Fibroblast of mammary gland (primary cell): ENCODE measurements at regions not wholly inside any gene's neighbourhood (a gene's known extent, or its start where the extent isn't known, plus 50 kb on each side); places are given as distances from the start of the nearest gene placed in this dataset.

Experiments used
- DNase-seq: peaks from one replicate; pipeline ENCODE4 v3.0.0-alpha.2; 2010; ENCODE audit warnings: low read depth
- H3K4me3 ChIP-seq: 2 replicates; pipeline ENCODE4 v1.5.1; 2011; ENCODE audit warnings: low read depth, mild to moderate bottlenecking, low read length, moderate library complexity; ENCODE audit not compliant: control insufficient read depth
- CTCF ChIP-seq: conservative IDR thresholded peaks from 2 replicates; pipeline ENCODE4 v1.5.1; 2011; ENCODE audit warnings: low read depth, low read length, inconsistent platforms; ENCODE audit not compliant: control insufficient read depth, insufficient read depth

DNA sequence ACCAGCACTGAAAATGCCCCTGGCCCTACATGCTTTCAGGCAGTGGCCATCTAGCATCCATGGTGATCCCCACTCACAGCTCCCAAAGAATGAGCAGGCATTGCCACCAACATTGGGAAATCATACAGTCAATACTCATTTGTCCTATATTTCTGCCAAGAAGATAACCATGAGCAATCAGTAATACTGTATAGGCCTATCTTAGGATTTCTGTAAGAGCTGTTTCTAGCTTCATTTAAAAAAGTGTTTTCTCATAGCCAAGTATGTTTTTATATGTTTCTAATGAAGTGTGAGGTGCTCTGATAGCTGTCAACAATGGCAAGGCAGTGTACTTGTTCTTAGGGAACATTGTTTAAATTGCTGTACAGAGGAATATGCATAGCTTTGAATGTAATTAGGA lies 428.7 kb downstream of the FGF9 start:
- DNase-seq: no peak
- TF ChIP-seq CTCF: no peak
- H3K4me3 ChIP-seq: no peak overlapping the region

DNA sequence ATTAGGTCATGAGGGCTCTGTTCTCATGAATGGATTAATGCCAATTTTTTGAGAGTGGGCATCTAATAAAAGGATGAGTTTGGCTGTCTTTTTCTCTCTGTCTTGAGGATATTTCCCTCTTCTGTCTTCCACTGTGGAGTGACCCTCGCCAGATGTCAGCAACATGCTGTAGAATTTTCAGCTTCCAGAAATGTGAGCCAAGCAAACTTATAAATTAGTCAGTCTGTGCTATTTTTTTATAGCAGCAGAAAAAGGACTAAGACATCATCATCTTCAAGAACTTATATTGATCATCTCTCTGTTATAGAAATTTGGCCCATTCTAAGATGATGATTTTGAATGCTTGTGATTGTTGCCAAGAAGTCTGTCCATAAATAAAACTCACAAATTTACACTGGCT lies 431.4 kb downstream of the FGF9 start:
- H3K4me3 ChIP-seq: no peak overlapping the region
- no peak for DNase-seq
- no peak for TF ChIP-seq CTCF

- DNase-seq: no peak
- H3K4me3 ChIP-seq: no peak overlapping the region
- TF ChIP-seq CTCF: no peak
These were observed 432.5 kb downstream of the FGF9 start for GRCh38 chr13:22103046-22104027.

DNA sequence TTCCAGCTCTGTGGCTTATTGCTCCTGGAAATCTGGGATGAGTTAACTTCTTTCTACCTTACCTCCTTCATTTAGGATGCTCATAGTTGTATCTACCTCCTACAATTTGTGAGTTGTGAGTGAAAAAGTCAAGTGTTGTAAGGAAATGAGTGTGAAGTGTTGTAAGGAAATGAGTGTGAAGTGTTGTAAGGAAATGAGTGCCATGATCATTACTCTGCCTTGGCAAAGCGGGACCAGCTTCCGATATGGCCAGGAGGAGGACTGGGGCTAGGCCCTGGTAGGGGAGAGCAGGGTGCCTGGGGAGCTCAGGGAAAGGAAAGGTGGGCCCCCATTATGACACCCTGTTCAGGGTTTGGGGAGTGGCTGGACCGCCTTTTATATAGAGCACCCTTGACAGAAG lies 435.2 kb downstream of the FGF9 start:
- no peak for DNase-seq
- no peak overlapping the region for H3K4me3 ChIP-seq
- TF ChIP-seq CTCF: no peak

GRCh38 chr13:22107549-22107948 lies 436.7 kb downstream of the FGF9 start:
- DNase-seq: no peak

GRCh38 chr13:22108283-22108942 lies 437.5 kb downstream of the FGF9 start:
- no peak overlapping the region for H3K4me3 ChIP-seq
- no peak for DNase-seq
- TF ChIP-seq CTCF: no peak

More at GRCh38 chr13:22107549-22107948, 436.7 kb downstream of the FGF9 start:
- TF ChIP-seq CTCF: no peak
- H3K4me3 ChIP-seq: no peak overlapping the region
